Adrenal gland (tissue), 9 donors: ENCODE measurements at regions not wholly inside any gene's neighbourhood (a gene's known extent, or its start where the extent isn't known, plus 50 kb on each side); places are given as distances from the start of the nearest gene placed in this dataset.

Experiments
- DNase-seq, 7 donors: peaks; one replicate each; pipeline ENCODE4 v3.0.0-alpha.2; 2019 to 2020
- H3K27ac ChIP-seq, 5 donors: fragments of 200-600 bp; sonication (generic) in 4 of 5; 1 replicate in 3 of 5; 2 replicates in 2 of 5; pipeline versions ENCODE4 v1.5.1 to v1.8.0; 2016 to 2020; ENCODE audit warnings: mild to moderate bottlenecking in 1 of 5
- H3K27me3 ChIP-seq: fragments of 200-600 bp; 2 replicates; pipeline ENCODE4 v1.8.0; 2021
- H3K36me3 ChIP-seq, 2 donors: fragments of 200-600 bp; replicated peaks in 1 of 2; 1 replicate in 1 of 2; 2 replicates in 1 of 2; pipeline versions ENCODE4 v1.5.1 to v1.8.0; 2018 to 2022
- H3K4me1 ChIP-seq, 2 donors: fragments of 200-600 bp; replicated peaks in 1 of 2; 1 replicate in 1 of 2; 2 replicates in 1 of 2; pipeline versions ENCODE4 v1.5.1 to v1.8.0; 2018 to 2021
- H3K4me3 ChIP-seq, 4 donors: fragments of 200-600 bp; sonication (generic) in 3 of 4; one replicate each; pipeline ENCODE4 v1.5.1; 2016 to 2018
- H3K9me3 ChIP-seq, 3 donors: fragments of 200-600 bp; sonication (generic) in 1 of 3; replicated peaks in 1 of 3; 1 replicate in 2 of 3; 2 replicates in 1 of 3; pipeline versions ENCODE4 v1.5.1 to v1.8.0; 2016 to 2021
- CTCF ChIP-seq, 6 experiments: fragments of 450-650 bp in 4 of 6; fragments of 200-600 bp in 2 of 6; sonication (generic) in 1 of 6; IDR thresholded peaks; 1 replicate in 5 of 6; 2 replicates in 1 of 6; pipeline versions ENCODE4 v1.5.1 to v1.8.0; 2016 to 2021; ENCODE audit warnings: antibody characterized with exemption in 6 of 6, mild to moderate bottlenecking in 2 of 6, moderate library complexity in 1 of 6
- POLR2A ChIP-seq, 2 donors: fragments of 450-650 bp; IDR thresholded peaks; one replicate each; pipeline ENCODE4 v1.6.1; 2017; ENCODE audit warnings: antibody characterized with exemption in 2 of 2, mild to moderate bottlenecking in 2 of 2, moderate library complexity in 1 of 2
- WGBS, 4 donors: extraction: QIAGEN DNeasy Blood & Tissue Kit in 2 of 4; methylation state at CpG; one replicate each; pipeline versions ENCODE4 v1.1.5 to v1.1.7; 2013 to 2017; 5-methylcytosine and 5-hydroxymethylcytosine counted together
- intact Hi-C, 2 donors: fragments of 100-400 bp; cut with DNase I; formaldehyde crosslinking; loops; one replicate each; pipeline versions ENCODE4 v1.14.1 to v1.15.0; 2022 to 2023
- donor health status: healthy with polysubstance abuse.
- donor health status: Bipolar disorder and iron deficiency.
- donor health status: DM: yes; HTN: yes; CAD: no.
- donor health status: DM: no; HTN: no; CAD: no.
- donor health status: DM: no; HTN: no; CAD: no.

- WGBS, 4 donors = 54 to 61% (median 57%) methylated on average over 4 of the region's 4 CpGs
- no peaks in the 10 kb centered on the region for H3K4me1 ChIP-seq
- intact Hi-C loops = no loop called here
- TF ChIP-seq POLR2A (IDR thresholded peaks at IDR 0.05) (no peak), CTCF (IDR thresholded peaks at IDR 0.05) (no peak)
- DNase-seq = no peak
- no peak overlapping the region for H3K27ac ChIP-seq
- H3K4me3 ChIP-seq = no peak overlapping the region
- no peaks in the 10 kb centered on the region for H3K36me3 ChIP-seq
- no peaks in the 10 kb centered on the region for H3K9me3 ChIP-seq
- no peaks in the 10 kb centered on the region for H3K27me3 ChIP-seq
Measured at GRCh38 chr16:65671071-65671470, 549.2 kb upstream of the CDH11 start.

- Histone ChIP-seq H3K4me1 (no peaks in the 10 kb centered on the region), H3K36me3 (no peaks in the 10 kb centered on the region), H3K4me3 (no peak overlapping the region), H3K27ac (no peak overlapping the region), H3K9me3 (no peaks in the 10 kb centered on the region), H3K27me3 (no peaks in the 10 kb centered on the region)
- no peak for TF ChIP-seq CTCF (IDR thresholded peaks at IDR 0.05)
- DNase-seq = no peak
- 82 to 89% (median 85%) methylated on average over 3 of the region's 3 CpGs for WGBS, 4 donors
- intact Hi-C loops = no loop called here
Measured at GRCh38 chr16:65668064-65668595, 546.3 kb upstream of the CDH11 start.

- 89 to 94% (median 91%) methylated on average over 6 to 7 of the region's 7 CpGs for WGBS, 4 donors
- H3K4me1 ChIP-seq = no peaks in the 10 kb centered on the region
- no peaks in the 10 kb centered on the region for H3K27me3 ChIP-seq
- no peak overlapping the region for H3K27ac ChIP-seq
- H3K9me3 ChIP-seq = no peaks in the 10 kb centered on the region
- intact Hi-C loops = no loop called here
- no peaks in the 10 kb centered on the region for H3K36me3 ChIP-seq
- H3K4me3 ChIP-seq = no peak overlapping the region
- TF ChIP-seq POLR2A (IDR thresholded peaks at IDR 0.05) (no peak), CTCF (IDR thresholded peaks at IDR 0.05) (no peak)
- DNase-seq = no peak
Measured at GRCh38 chr16:65667011-65667578, 545.2 kb upstream of the CDH11 start.

GRCh38 chr16:65666132-65666941 lies 544.5 kb upstream of the CDH11 start:
- Histone ChIP-seq H3K9me3 (no peaks in the 10 kb centered on the region), H3K27ac (no peak overlapping the region), H3K27me3 (no peaks in the 10 kb centered on the region), H3K4me3 (no peak overlapping the region), H3K4me1 (no peaks in the 10 kb centered on the region), H3K36me3 (no peaks in the 10 kb centered on the region)
- WGBS, 4 donors = 82 to 89% (median 86%) methylated on average over 9 to 11 of the region's 11 CpGs
- TF ChIP-seq CTCF (IDR thresholded peaks at IDR 0.05) = no peak
- no peak for DNase-seq
- intact Hi-C loops = no loop called here
